ENCODE measurements at regions not wholly inside any gene's neighbourhood (a gene's known extent, or its start where the extent isn't known, plus 50 kb on each side); places are given as distances from the start of the nearest gene placed in this dataset.

DNA sequence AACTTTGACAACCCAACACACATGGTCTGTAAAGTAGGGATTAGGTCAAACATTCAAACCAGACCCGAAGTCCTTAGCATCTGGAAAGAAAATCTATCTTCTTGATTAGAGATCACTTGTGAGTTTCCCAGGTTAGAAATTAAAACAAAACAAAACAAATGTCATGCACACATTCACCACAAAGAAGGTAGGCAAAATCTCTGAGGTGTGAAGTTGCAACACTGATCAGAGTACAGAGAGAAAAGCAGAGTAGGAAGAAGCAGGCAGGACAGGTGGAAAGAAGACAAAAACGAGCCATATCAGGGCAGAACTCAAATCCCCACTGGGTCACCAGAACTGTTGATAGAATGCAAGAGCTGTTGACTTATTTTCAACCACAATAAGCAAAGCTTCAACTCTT, 102.8 kb upstream of the THSD7A start:
- Histone ChIP-seq H3K36me3 (ENCODE audit: control insufficient read depth in 4 of 4, insufficient read depth in 3 of 4, low read depth in 1 of 4, low read length in 3 of 4) (no peaks in the 10 kb centered on the region), H3K4me1 (ENCODE audit: control insufficient read depth in 4 of 4, insufficient read depth in 4 of 4, low read length in 3 of 4) (no peaks in the 10 kb centered on the region), H3K9ac (ENCODE audit: low read depth in 1 of 2, low read length in 2 of 2) (no peak overlapping the region), H3K27me3 (ENCODE audit: control insufficient read depth in 4 of 4, insufficient read depth in 4 of 4, low read length in 3 of 4) (no peaks in the 10 kb centered on the region), H3K27ac (ENCODE audit: low read depth in 1 of 2, low read length in 2 of 2) (no peak overlapping the region), H3K4me3 (ENCODE audit: low read depth in 1 of 3, low read length in 3 of 3) (no peak overlapping the region), H3K9me3 (ENCODE audit: control insufficient read depth in 4 of 4, low read length in 3 of 4) (no peaks in the 10 kb centered on the region)
- TF ChIP-seq, protein P1, sequence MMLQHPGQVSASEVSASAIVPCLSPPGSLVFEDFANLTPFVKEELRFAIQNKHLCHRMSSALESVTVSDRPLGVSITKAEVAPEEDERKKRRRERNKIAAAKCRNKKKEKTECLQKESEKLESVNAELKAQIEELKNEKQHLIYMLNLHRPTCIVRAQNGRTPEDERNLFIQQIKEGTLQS (IDR thresholded peaks at IDR 0.05), result no peak
- TF ChIP-seq, protein P2, sequence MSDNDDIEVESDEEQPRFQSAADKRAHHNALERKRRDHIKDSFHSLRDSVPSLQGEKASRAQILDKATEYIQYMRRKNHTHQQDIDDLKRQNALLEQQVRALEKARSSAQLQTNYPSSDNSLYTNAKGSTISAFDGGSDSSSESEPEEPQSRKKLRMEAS (IDR thresholded peaks at IDR 0.05), result no peak
- TF ChIP-seq FOXA2 (IDR thresholded peaks at IDR 0.05) (no peak), EGR1 (IDR thresholded peaks at IDR 0.05; ENCODE audit: low read depth in 2 of 2) (no peak), RAD21 (IDR thresholded peaks at IDR 0.05) (no peak), NR2F2 (IDR thresholded peaks at IDR 0.05) (no peak), HNF4G (IDR thresholded peaks at IDR 0.05) (no peak), GABPA (IDR thresholded peaks at IDR 0.05 in 1 of 2, conservative IDR thresholded peaks at IDR 0.05 in 1 of 2) (no peak), HNF4A (conservative IDR thresholded peaks at IDR 0.05) (no peak), YY1 (IDR thresholded peaks at IDR 0.05) (no peak)
- TF ChIP-seq, protein P3, sequence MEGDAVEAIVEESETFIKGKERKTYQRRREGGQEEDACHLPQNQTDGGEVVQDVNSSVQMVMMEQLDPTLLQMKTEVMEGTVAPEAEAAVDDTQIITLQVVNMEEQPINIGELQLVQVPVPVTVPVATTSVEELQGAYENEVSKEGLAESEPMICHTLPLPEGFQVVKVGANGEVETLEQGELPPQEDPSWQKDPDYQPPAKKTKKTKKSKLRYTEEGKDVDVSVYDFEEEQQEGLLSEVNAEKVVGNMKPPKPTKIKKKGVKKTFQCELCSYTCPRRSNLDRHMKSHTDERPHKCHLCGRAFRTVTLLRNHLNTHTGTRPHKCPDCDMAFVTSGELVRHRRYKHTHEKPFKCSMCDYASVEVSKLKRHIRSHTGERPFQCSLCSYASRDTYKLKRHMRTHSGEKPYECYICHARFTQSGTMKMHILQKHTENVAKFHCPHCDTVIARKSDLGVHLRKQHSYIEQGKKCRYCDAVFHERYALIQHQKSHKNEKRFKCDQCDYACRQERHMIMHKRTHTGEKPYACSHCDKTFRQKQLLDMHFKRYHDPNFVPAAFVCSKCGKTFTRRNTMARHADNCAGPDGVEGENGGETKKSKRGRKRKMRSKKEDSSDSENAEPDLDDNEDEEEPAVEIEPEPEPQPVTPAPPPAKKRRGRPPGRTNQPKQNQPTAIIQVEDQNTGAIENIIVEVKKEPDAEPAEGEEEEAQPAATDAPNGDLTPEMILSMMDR (IDR thresholded peaks at IDR 0.05; ENCODE audit: low read depth, low read length, missing input control), result no peak
- TF ChIP-seq, protein P4, sequence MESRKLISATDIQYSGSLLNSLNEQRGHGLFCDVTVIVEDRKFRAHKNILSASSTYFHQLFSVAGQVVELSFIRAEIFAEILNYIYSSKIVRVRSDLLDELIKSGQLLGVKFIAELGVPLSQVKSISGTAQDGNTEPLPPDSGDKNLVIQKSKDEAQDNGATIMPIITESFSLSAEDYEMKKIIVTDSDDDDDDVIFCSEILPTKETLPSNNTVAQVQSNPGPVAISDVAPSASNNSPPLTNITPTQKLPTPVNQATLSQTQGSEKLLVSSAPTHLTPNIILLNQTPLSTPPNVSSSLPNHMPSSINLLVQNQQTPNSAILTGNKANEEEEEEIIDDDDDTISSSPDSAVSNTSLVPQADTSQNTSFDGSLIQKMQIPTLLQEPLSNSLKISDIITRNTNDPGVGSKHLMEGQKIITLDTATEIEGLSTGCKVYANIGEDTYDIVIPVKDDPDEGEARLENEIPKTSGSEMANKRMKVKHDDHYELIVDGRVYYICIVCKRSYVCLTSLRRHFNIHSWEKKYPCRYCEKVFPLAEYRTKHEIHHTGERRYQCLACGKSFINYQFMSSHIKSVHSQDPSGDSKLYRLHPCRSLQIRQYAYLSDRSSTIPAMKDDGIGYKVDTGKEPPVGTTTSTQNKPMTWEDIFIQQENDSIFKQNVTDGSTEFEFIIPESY (IDR thresholded peaks at IDR 0.05), result no peak
- no peak for DNase-seq (ENCODE audit: low spot score)
- 45% methylated on average over 2 of the region's 2 CpGs for WGBS

DNA sequence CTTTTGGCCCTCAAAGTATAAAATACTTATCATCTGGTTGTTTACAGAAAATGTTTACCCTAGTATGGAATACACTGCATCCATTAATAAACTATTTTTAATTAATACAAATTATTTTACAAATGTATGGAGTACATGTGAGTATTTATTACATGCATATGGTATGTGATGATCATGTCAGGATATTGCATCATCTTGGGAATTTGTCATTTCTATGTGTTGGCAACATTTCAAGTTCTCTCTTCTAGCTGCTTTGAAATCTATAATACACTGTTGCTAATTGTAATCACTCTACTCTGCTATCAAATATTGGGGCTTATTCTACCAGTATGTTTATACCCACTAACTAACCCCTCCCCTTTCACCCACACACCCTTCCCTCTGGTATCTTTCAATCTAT, 103.9 kb upstream of the THSD7A start:
- no peak overlapping the region for H3K4me3 ChIP-seq (ENCODE audit: low read depth in 1 of 3, low read length in 3 of 3)
- TF ChIP-seq, protein P5, sequence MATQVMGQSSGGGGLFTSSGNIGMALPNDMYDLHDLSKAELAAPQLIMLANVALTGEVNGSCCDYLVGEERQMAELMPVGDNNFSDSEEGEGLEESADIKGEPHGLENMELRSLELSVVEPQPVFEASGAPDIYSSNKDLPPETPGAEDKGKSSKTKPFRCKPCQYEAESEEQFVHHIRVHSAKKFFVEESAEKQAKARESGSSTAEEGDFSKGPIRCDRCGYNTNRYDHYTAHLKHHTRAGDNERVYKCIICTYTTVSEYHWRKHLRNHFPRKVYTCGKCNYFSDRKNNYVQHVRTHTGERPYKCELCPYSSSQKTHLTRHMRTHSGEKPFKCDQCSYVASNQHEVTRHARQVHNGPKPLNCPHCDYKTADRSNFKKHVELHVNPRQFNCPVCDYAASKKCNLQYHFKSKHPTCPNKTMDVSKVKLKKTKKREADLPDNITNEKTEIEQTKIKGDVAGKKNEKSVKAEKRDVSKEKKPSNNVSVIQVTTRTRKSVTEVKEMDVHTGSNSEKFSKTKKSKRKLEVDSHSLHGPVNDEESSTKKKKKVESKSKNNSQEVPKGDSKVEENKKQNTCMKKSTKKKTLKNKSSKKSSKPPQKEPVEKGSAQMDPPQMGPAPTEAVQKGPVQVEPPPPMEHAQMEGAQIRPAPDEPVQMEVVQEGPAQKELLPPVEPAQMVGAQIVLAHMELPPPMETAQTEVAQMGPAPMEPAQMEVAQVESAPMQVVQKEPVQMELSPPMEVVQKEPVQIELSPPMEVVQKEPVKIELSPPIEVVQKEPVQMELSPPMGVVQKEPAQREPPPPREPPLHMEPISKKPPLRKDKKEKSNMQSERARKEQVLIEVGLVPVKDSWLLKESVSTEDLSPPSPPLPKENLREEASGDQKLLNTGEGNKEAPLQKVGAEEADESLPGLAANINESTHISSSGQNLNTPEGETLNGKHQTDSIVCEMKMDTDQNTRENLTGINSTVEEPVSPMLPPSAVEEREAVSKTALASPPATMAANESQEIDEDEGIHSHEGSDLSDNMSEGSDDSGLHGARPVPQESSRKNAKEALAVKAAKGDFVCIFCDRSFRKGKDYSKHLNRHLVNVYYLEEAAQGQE (IDR thresholded peaks at IDR 0.05), result no peak
- TF ChIP-seq RXRA (IDR thresholded peaks at IDR 0.05) (no peak), HNF4A (conservative IDR thresholded peaks at IDR 0.05) (no peak), FOXA2 (IDR thresholded peaks at IDR 0.05) (no peak), EGR1 (IDR thresholded peaks at IDR 0.05; ENCODE audit: low read depth in 2 of 2) (no peak), NR2F2 (IDR thresholded peaks at IDR 0.05) (no peak)
- TF ChIP-seq, protein P3 (IDR thresholded peaks at IDR 0.05; ENCODE audit: low read depth, low read length, missing input control), result no peak
- TF ChIP-seq, protein P1 (IDR thresholded peaks at IDR 0.05), result no peak
- H3K27ac ChIP-seq (ENCODE audit: low read depth in 1 of 2, low read length in 2 of 2), result no peak overlapping the region
- H3K27me3 ChIP-seq (ENCODE audit: control insufficient read depth in 4 of 4, insufficient read depth in 4 of 4, low read length in 3 of 4), result no peaks in the 10 kb centered on the region
- no peak overlapping the region for H3K9ac ChIP-seq (ENCODE audit: low read depth in 1 of 2, low read length in 2 of 2)
- H3K4me1 ChIP-seq (ENCODE audit: control insufficient read depth in 4 of 4, insufficient read depth in 4 of 4, low read length in 3 of 4), result no peaks in the 10 kb centered on the region
- no peak for DNase-seq (ENCODE audit: low spot score)
- no peaks in the 10 kb centered on the region for H3K36me3 ChIP-seq (ENCODE audit: control insufficient read depth in 4 of 4, insufficient read depth in 3 of 4, low read depth in 1 of 4, low read length in 3 of 4)
- H3K9me3 ChIP-seq (ENCODE audit: control insufficient read depth in 4 of 4, low read length in 3 of 4), result no peaks in the 10 kb centered on the region

All from liver (tissue), 8 donors.